Parathyroid adenoma (tissue), 2 donors: ENCODE measurements at regions not wholly inside any gene's neighbourhood (a gene's known extent, or its start where the extent isn't known, plus 50 kb on each side); places are given as distances from the start of the nearest gene placed in this dataset.

ENCODE experiments used
- H2AFZ ChIP-seq: fragments of 300-600 bp; sonication (generic); one replicate; pipeline ENCODE4 v1.7.0; 2017; ENCODE audit warnings: antibody characterized with exemption, mild to moderate bottlenecking
- H3K27ac ChIP-seq: fragments of 300-600 bp; sonication (generic); one replicate; pipeline ENCODE4 v1.7.0; 2017
- H3K27me3 ChIP-seq: fragments of 300-600 bp; sonication (generic); one replicate; pipeline ENCODE4 v1.7.0; 2017; ENCODE audit warnings: low read length; ENCODE audit not compliant: control insufficient read depth, insufficient read depth
- H3K36me3 ChIP-seq: fragments of 300-600 bp; sonication (generic); one replicate; pipeline ENCODE4 v1.7.0; 2017; ENCODE audit warnings: low read length; ENCODE audit not compliant: control insufficient read depth, insufficient read depth
- H3K4me1 ChIP-seq: fragments of 300-600 bp; sonication (generic); one replicate; pipeline ENCODE4 v1.7.0; 2017; ENCODE audit warnings: control low read depth
- H3K4me2 ChIP-seq: fragments of 300-600 bp; sonication (generic); one replicate; pipeline ENCODE4 v1.7.0; 2017; ENCODE audit warnings: low read length
- H3K4me3 ChIP-seq: fragments of 300-600 bp; sonication (generic); one replicate; pipeline ENCODE4 v1.7.0; 2017; ENCODE audit warnings: low read depth, low read length
- H3K79me2 ChIP-seq: fragments of 300-600 bp; sonication (generic); one replicate; pipeline ENCODE4 v1.7.0; 2017; ENCODE audit warnings: control low read depth
- H3K9ac ChIP-seq: fragments of 300-600 bp; sonication (generic); one replicate; pipeline ENCODE4 v1.7.0; 2017; ENCODE audit warnings: mild to moderate bottlenecking
- H3K9me3 ChIP-seq: fragments of 300-600 bp; sonication (generic); one replicate; pipeline ENCODE4 v1.7.0; 2017; ENCODE audit warnings: low read length; ENCODE audit not compliant: control insufficient read depth
- TF ChIP-seq, protein P1 (sequence below): fragments of 300-600 bp; sonication (generic); IDR thresholded peaks from one replicate; pipeline ENCODE4 v1.7.0; 2017; ENCODE audit warnings: antibody characterized with exemption, mild to moderate bottlenecking
- donor health status: primary hyperparathyroidism.

DNA sequence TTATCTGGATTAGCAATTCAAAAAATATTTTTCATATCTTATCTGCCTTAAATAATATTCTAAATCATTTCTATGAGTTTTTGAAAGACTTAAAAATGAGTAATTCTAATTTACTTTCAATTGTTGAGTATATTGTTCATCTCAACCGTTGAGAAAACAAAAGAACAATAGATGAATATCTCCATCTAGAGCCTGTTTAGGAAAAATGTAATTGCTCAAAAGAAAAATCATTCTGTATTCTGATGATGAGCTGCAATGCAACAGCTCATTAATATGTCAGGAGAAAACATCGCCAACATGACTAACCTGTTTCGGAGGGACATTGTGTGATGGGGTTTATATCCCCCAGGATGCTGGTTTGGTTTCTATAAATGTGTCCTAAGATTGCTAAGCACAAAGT, 417.6 kb downstream of the SUCLG1 start:
- H3K4me1 ChIP-seq, result no peaks in the 10 kb centered on the region
- H3K4me2 ChIP-seq, result no peak overlapping the region

DNA sequence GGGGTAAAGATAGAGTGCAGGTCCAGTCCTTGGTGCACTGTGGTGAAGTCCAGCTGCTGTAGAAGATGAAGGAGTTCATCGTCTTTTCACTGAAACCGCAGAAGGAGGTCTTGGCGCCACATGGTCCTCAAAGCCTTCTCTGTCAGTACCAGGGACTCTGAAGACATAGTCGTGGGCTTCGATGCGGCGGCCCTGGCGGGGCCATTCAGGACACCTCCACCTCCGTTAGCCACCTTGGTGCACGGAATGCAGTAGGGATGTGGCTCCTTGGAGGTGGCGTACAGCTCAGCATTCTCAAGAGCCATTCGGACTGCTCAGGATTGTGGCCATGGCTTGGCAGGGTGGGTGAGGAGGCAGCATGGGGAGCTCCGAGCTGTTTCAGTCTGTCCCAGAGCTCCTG, 418.8 kb downstream of the SUCLG1 start:
- TF ChIP-seq, protein P1, sequence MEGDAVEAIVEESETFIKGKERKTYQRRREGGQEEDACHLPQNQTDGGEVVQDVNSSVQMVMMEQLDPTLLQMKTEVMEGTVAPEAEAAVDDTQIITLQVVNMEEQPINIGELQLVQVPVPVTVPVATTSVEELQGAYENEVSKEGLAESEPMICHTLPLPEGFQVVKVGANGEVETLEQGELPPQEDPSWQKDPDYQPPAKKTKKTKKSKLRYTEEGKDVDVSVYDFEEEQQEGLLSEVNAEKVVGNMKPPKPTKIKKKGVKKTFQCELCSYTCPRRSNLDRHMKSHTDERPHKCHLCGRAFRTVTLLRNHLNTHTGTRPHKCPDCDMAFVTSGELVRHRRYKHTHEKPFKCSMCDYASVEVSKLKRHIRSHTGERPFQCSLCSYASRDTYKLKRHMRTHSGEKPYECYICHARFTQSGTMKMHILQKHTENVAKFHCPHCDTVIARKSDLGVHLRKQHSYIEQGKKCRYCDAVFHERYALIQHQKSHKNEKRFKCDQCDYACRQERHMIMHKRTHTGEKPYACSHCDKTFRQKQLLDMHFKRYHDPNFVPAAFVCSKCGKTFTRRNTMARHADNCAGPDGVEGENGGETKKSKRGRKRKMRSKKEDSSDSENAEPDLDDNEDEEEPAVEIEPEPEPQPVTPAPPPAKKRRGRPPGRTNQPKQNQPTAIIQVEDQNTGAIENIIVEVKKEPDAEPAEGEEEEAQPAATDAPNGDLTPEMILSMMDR, result no peak

More for the DNA sequence above, 417.6 kb downstream of the SUCLG1 start:
- TF ChIP-seq, protein P1, result no peak
- no peak overlapping the region for H3K27ac ChIP-seq
- H3K9ac ChIP-seq, result no peak overlapping the region
- no peak overlapping the region for H2AFZ ChIP-seq
- H3K9me3 ChIP-seq, result no peaks in the 10 kb centered on the region
- H3K36me3 ChIP-seq, result no peaks in the 10 kb centered on the region
- no peaks in the 10 kb centered on the region for H3K79me2 ChIP-seq
- no peak overlapping the region for H3K4me3 ChIP-seq
- H3K27me3 ChIP-seq, result no peaks in the 10 kb centered on the region

DNA sequence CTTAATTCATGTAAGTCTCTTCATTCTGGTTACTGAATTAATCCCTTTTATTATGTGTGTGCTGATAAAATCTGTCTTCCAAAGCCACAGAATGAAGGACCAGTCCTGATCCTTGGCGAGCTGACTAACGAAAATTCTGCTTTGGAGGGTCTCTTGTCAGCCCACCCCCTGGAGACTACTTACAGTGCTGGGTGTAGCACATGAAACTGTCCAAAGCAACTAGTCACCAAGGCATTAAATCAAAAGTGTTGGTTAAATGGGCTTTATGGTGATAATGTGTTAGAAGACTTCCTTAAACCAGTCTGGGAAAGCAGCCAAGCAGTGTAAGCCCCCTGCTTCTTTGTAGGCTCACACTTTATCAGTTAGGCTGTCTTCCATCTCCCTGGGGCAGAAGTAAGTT, 420.2 kb downstream of the SUCLG1 start:
- no peak overlapping the region for H3K27ac ChIP-seq
- no peaks in the 10 kb centered on the region for H3K9me3 ChIP-seq
- no peaks in the 10 kb centered on the region for H3K36me3 ChIP-seq
- TF ChIP-seq, protein P1, result no peak
- H3K9ac ChIP-seq, result no peak overlapping the region
- no peak overlapping the region for H2AFZ ChIP-seq
- no peak overlapping the region for H3K4me2 ChIP-seq
- H3K4me3 ChIP-seq, result no peak overlapping the region
- no peaks in the 10 kb centered on the region for H3K4me1 ChIP-seq
- H3K79me2 ChIP-seq, result no peaks in the 10 kb centered on the region
- H3K27me3 ChIP-seq, result no peaks in the 10 kb centered on the region

More for the DNA sequence above, 418.8 kb downstream of the SUCLG1 start:
- Histone ChIP-seq H3K27me3 (no peaks in the 10 kb centered on the region), H3K4me2 (no peak overlapping the region), H3K36me3 (no peaks in the 10 kb centered on the region), H3K4me1 (no peaks in the 10 kb centered on the region), H3K27ac (no peak overlapping the region), H2AFZ (no peak overlapping the region), H3K9ac (no peak overlapping the region), H3K9me3 (no peaks in the 10 kb centered on the region), H3K79me2 (no peaks in the 10 kb centered on the region), H3K4me3 (no peak overlapping the region)

DNA sequence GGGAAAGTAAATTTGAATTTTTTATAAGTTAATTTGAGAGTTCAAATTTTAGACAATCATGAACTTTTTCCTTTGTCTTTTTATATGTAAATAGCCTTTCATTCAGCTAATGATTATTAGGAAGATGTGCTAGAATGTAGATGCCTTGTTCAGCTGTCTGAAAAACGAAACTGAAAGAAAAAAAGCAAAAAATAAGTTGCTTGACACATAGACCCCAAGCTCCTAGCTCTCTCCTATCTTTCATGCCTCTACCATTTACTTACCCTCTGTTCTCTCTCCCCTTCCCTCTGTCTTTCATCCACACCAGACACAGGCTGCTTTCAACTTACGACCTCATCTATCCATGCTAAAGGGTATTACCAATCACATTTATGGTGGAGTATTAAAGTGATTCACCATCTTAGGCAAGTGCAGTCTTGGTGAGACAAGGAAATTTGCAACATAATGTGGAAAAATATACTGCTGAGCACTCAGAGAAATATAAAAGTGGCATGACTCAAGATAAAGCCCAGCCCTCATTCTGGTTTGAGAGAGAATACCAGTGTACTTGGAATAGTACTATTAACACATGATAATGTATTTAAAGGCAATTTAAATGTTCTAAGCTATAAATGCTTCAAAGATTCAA, 425.6 kb downstream of the SUCLG1 start:
- Histone ChIP-seq H3K36me3 (no peaks in the 10 kb centered on the region), H3K4me1 (peaks cover 5% of the 10 kb centered on the region), H3K79me2 (no peaks in the 10 kb centered on the region), H3K27me3 (no peaks in the 10 kb centered on the region), H3K9ac (no peak overlapping the region), H2AFZ (no peak overlapping the region), H3K4me2 (no peak overlapping the region), H3K9me3 (no peaks in the 10 kb centered on the region), H3K27ac (no peak overlapping the region), H3K4me3 (no peak overlapping the region)
- TF ChIP-seq, protein P1, result no peak
